ENCODE measurements at regions not wholly inside any gene's neighbourhood (a gene's known extent, or its start where the extent isn't known, plus 50 kb on each side); places are given as distances from the start of the nearest gene placed in this dataset.

- no peak overlapping the region for H3K4me3 ChIP-seq (ENCODE audit: low read length)
- peaks cover 31 to 35% of the 10 kb centered on the region in 2 donors for H3K27me3 Mint-ChIP-seq (ENCODE audit: low read depth in 2 of 2)
- ATAC-seq, result no peak
- peaks cover 2% of the 10 kb centered on the region for H3K27me3 ChIP-seq (ENCODE audit: control insufficient read depth, insufficient read depth, low read length)
- no peak for TF ChIP-seq CTCF (IDR thresholded peaks at IDR 0.05)
- no peaks in the 10 kb centered on the region for H3K9me3 Mint-ChIP-seq
- H3K4me1 ChIP-seq (ENCODE audit: control insufficient read depth, insufficient read depth, low read length), result no peaks in the 10 kb centered on the region
- no peaks in the 10 kb centered on the region for H3K36me3 ChIP-seq (ENCODE audit: control insufficient read depth, insufficient read depth, low read length)
- no peak for DNase-seq
- H3K27ac Mint-ChIP-seq, result no peak overlapping the region
- H3K36me3 Mint-ChIP-seq, result no peaks in the 10 kb centered on the region
- no peak overlapping the region for H3K4me3 Mint-ChIP-seq
- H3K4me1 Mint-ChIP-seq, result no peaks in the 10 kb centered on the region
- intact Hi-C loops (cut with micrococcal nuclease), result no loop called here
- no peaks in the 10 kb centered on the region for H3K9me3 ChIP-seq (ENCODE audit: control insufficient read depth, insufficient read depth, low read length)
- 90% methylated on average over 1 of the region's 1 CpG for WGBS (ENCODE audit: insufficient coverage)
- H3K27ac ChIP-seq (ENCODE audit: low read length), result no peak overlapping the region
Measured at GRCh38 chr14:98974113-98974512, 297.9 kb downstream of the BCL11B start.

- intact Hi-C loops (cut with micrococcal nuclease), result no loop called here
- 85% methylated on average over 2 of the region's 3 CpGs for WGBS (ENCODE audit: insufficient coverage)
- DNase-seq, result no peak
- no peaks in the 10 kb centered on the region for H3K36me3 Mint-ChIP-seq
- H3K4me3 Mint-ChIP-seq, result no peak overlapping the region
- H3K4me1 ChIP-seq (ENCODE audit: control insufficient read depth, insufficient read depth, low read length), result no peaks in the 10 kb centered on the region
- no peak overlapping the region for H3K27ac ChIP-seq (ENCODE audit: low read length)
- no peaks in the 10 kb centered on the region for H3K9me3 Mint-ChIP-seq
- H3K27me3 ChIP-seq (ENCODE audit: control insufficient read depth, insufficient read depth, low read length), result peaks cover 2% of the 10 kb centered on the region
- no peak overlapping the region for H3K27ac Mint-ChIP-seq
- no peak for ATAC-seq
- no peaks in the 10 kb centered on the region for H3K36me3 ChIP-seq (ENCODE audit: control insufficient read depth, insufficient read depth, low read length)
- H3K27me3 Mint-ChIP-seq (ENCODE audit: low read depth in 2 of 2), result peaks cover 28 to 31% of the 10 kb centered on the region in 2 donors
- TF ChIP-seq CTCF (IDR thresholded peaks at IDR 0.05), result no peak
- H3K4me1 Mint-ChIP-seq, result no peaks in the 10 kb centered on the region
- H3K4me3 ChIP-seq (ENCODE audit: low read length), result no peak overlapping the region
- H3K9me3 ChIP-seq (ENCODE audit: control insufficient read depth, insufficient read depth, low read length), result no peaks in the 10 kb centered on the region
Measured at GRCh38 chr14:98976271-98976670, 295.7 kb downstream of the BCL11B start.

- Mint-ChIP-seq H3K36me3 (no peaks in the 10 kb centered on the region), H3K4me1 (no peaks in the 10 kb centered on the region), H3K27me3 (ENCODE audit: low read depth in 2 of 2) (peaks cover 28 to 31% of the 10 kb centered on the region in 2 donors), H3K9me3 (no peaks in the 10 kb centered on the region), H3K27ac (no peak overlapping the region), H3K4me3 (no peak overlapping the region)
- Histone ChIP-seq H3K4me3 (ENCODE audit: low read length) (no peak overlapping the region), H3K4me1 (ENCODE audit: control insufficient read depth, insufficient read depth, low read length) (no peaks in the 10 kb centered on the region), H3K9me3 (ENCODE audit: control insufficient read depth, insufficient read depth, low read length) (no peaks in the 10 kb centered on the region), H3K36me3 (ENCODE audit: control insufficient read depth, insufficient read depth, low read length) (no peaks in the 10 kb centered on the region), H3K27ac (ENCODE audit: low read length) (no peak overlapping the region), H3K27me3 (ENCODE audit: control insufficient read depth, insufficient read depth, low read length) (peaks cover 2% of the 10 kb centered on the region)
- no peak for ATAC-seq
- no peak for DNase-seq
- no peak for TF ChIP-seq CTCF (IDR thresholded peaks at IDR 0.05)
- intact Hi-C loops (cut with micrococcal nuclease), result no loop called here
Measured at GRCh38 chr14:98977451-98977850, 294.5 kb downstream of the BCL11B start.

- no peak overlapping the region for H3K4me3 ChIP-seq (ENCODE audit: low read length)
- intact Hi-C loops (cut with micrococcal nuclease), result no loop called here
- no peak for TF ChIP-seq CTCF (IDR thresholded peaks at IDR 0.05)
- H3K27ac ChIP-seq (ENCODE audit: low read length), result no peak overlapping the region
- DNase-seq (no peak), ATAC-seq (no peak)
- peaks cover 0 to 2% of the 10 kb centered on the region in 2 donors for H3K27me3 Mint-ChIP-seq (ENCODE audit: low read depth in 2 of 2)
- no peaks in the 10 kb centered on the region for H3K36me3 Mint-ChIP-seq
- H3K4me1 ChIP-seq (ENCODE audit: control insufficient read depth, insufficient read depth, low read length), result peaks cover 14% of the 10 kb centered on the region
- no peaks in the 10 kb centered on the region for H3K36me3 ChIP-seq (ENCODE audit: control insufficient read depth, insufficient read depth, low read length)
- H3K4me1 Mint-ChIP-seq, result peaks cover 9% of the 10 kb centered on the region in 2 donors
- no peak overlapping the region for H3K27ac Mint-ChIP-seq
- no peaks in the 10 kb centered on the region for H3K27me3 ChIP-seq (ENCODE audit: control insufficient read depth, insufficient read depth, low read length)
- H3K9me3 ChIP-seq (ENCODE audit: control insufficient read depth, insufficient read depth, low read length), result no peaks in the 10 kb centered on the region
- no peak overlapping the region for H3K4me3 Mint-ChIP-seq
- WGBS (ENCODE audit: insufficient coverage), result 91% methylated on average over 8 of the region's 8 CpGs
- no peaks in the 10 kb centered on the region for H3K9me3 Mint-ChIP-seq
Measured at GRCh38 chr14:98982986-98983385, 289.0 kb downstream of the BCL11B start.
